Activated CD8-positive, alpha-beta T cell treated with anti-CD3 and anti-CD28 coated beads for 36 hours (primary cell): ENCODE measurements at regions not wholly inside any gene's neighbourhood (a gene's known extent, or its start where the extent isn't known, plus 50 kb on each side); places are given as distances from the start of the nearest gene placed in this dataset.
"Not testable (repeated sequence)": the region's sequence is repeated elsewhere in the genome, so short reads cannot be mapped to it uniquely, and the experiment has no call there.

ENCODE experiments used
- ATAC-seq: fragments of 200-7000 bp; cut with Tn5 transposase; one replicate; pipeline ENCODE4 v1.10.0; 2021; ENCODE audit warnings: mild to moderate bottlenecking, moderate library complexity
- CTCF ChIA-PET: fragments of 350-600 bp; sonication (Branson Sonifier 250); formaldehyde crosslinking; loops from one replicate; lab custom pipeline; 2021; ENCODE audit warnings: antibody characterized with exemption; lab: Charles Lee
- POLR2A ChIA-PET: fragments of 350-600 bp; sonication (Branson Sonifier 250); formaldehyde crosslinking; loops from one replicate; lab custom pipeline; 2021; ENCODE audit warnings: antibody characterized with exemption; lab: Charles Lee
- DNase-seq: peaks from one replicate; pipeline ENCODE4 v3.0.0-alpha.2; 2020
- H3K27ac Mint-ChIP-seq: one replicate; pipeline ENCODE4 v1.8.0; 2021; ENCODE audit warnings: mild to moderate bottlenecking, mixed read lengths
- H3K27me3 Mint-ChIP-seq: one replicate; pipeline ENCODE4 v1.8.0; 2021; ENCODE audit warnings: mixed read lengths
- H3K36me3 Mint-ChIP-seq: one replicate; pipeline ENCODE4 v1.8.0; 2021; ENCODE audit warnings: low read depth, mixed read lengths
- H3K4me1 Mint-ChIP-seq: one replicate; pipeline ENCODE4 v1.8.0; 2021; ENCODE audit warnings: low read depth, mixed read lengths
- H3K4me3 Mint-ChIP-seq: one replicate; pipeline ENCODE4 v1.8.0; 2021; ENCODE audit warnings: mild to moderate bottlenecking, moderate library complexity, mixed read lengths
- H3K9me3 Mint-ChIP-seq: one replicate; pipeline ENCODE4 v1.8.0; 2021; ENCODE audit warnings: mixed read lengths
- CTCF ChIP-seq: fragments of 200-600 bp; IDR thresholded peaks from one replicate; pipeline ENCODE4 v1.8.0; 2022; ENCODE audit warnings: antibody characterized with exemption, mild to moderate bottlenecking
- intact Hi-C: fragments of 100-400 bp; cut with micrococcal nuclease; formaldehyde crosslinking; loops from one replicate; pipeline ENCODE4 v1.10.0; 2022

DNA sequence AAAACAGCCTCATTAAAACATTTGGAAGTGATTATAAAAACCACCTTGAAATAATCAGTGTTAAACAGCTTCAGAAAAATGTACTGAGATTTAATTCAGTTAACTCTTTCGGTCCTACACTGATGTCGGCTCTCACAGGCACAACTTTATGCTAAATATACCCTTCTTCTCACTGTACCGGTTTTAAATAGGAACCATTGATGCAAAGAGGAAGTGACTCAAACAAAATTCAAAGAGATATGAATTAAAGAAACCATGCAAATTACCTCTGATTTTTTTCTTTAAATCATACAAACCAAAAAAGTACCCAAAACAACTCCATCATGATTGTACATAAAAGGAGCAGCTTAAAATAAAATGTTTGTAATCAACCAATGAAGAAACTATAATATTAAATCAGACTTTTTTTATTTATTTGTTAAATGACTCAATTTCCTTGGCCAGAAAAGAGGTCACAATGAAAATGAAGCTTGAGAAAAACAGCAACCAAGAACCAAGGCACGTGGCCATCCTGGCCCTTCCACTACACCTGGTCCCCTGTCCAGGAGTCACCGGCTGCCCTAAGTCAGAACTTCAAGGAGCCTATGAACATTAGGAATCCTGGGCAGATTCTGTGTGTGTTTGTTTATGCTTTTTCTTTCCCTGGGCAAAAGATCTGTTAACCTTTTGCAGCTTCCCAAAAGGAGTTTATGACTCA lies 73.0 kb upstream of the CABCOCO1 start:
- POLR2A ChIA-PET = no interaction called here
- no peak for TF ChIP-seq CTCF
- CTCF ChIA-PET = interaction anchor here (1.4 kb wide), 1 partner anchor 17 kb away, joined by 3 read pairs; no protein-coding TSS in a partner anchor
- ATAC-seq (no peak), DNase-seq (no peak)
- Mint-ChIP-seq H3K27ac (no peak overlapping the region), H3K27me3 (peaks cover 1% of the 10 kb centered on the region), H3K9me3 (no peaks in the 10 kb centered on the region), H3K36me3 (no peaks in the 10 kb centered on the region), H3K4me3 (no peak overlapping the region), H3K4me1 (no peaks in the 10 kb centered on the region)
- intact Hi-C loops = no loop called here

DNA sequence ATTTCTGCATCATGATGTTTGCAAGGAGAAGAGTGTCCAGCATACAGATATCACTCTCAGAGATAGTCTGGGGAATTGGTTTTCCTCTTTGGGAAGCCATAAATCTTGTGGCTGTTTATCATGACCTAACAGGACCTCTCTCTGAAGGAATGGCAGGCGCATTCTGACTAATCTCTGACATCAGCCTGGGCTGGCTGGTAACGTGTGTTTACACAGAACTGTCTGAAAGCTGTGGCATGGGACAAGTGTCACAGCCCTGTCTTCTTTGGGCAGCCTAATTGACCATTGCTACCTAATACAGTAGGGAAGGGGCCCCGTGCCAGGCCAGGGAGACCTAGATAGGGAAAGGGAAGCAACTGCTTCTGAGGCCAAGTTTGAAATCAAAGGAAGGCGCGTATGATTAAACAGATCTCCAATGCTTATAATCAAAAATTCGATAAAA lies 73.9 kb upstream of the CABCOCO1 start:
- H3K4me1 Mint-ChIP-seq = no peaks in the 10 kb centered on the region
- TF ChIP-seq CTCF = no peak
- H3K36me3 Mint-ChIP-seq = no peaks in the 10 kb centered on the region
- H3K4me3 Mint-ChIP-seq = no peak overlapping the region
- ATAC-seq (no peak), DNase-seq (no peak)
- CTCF ChIA-PET = interaction anchor here (1.4 kb wide), 1 partner anchor 18 kb away, joined by 3 read pairs; no protein-coding TSS in a partner anchor
- H3K27ac Mint-ChIP-seq = no peak overlapping the region
- POLR2A ChIA-PET = no interaction called here
- intact Hi-C loops = no loop called here
- H3K27me3 Mint-ChIP-seq = peaks cover 1% of the 10 kb centered on the region
- H3K9me3 Mint-ChIP-seq = no peaks in the 10 kb centered on the region

DNA sequence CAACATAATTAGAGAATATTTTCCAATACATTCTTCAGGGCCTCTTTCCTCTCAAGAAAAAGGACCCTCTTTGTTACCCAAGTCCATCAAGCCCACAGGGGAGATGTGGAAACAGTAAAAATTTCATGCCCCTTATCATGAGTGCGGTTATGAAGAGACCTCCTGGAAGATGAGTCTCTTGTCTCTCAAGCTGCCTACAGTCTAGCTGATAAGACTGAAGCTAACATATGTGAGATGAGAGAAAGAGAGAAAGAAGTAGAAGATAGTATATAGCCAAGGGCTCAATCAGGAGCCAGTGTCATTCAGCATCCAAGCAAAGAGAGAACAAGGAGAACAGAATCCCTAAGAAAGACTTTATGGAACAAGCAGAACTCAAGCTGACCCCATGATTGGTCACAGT lies 75.9 kb upstream of the CABCOCO1 start:
- intact Hi-C loops = no loop called here
- no peaks in the 10 kb centered on the region for H3K9me3 Mint-ChIP-seq
- no peak for TF ChIP-seq CTCF
- ChIA-PET CTCF (interaction anchor here (1.7 kb wide), 1 partner anchor 21 kb away, joined by 3 read pairs; no protein-coding TSS in a partner anchor), POLR2A (no interaction called here)
- no peaks in the 10 kb centered on the region for H3K27me3 Mint-ChIP-seq
- no peaks in the 10 kb centered on the region for H3K4me1 Mint-ChIP-seq
- H3K27ac Mint-ChIP-seq = no peak overlapping the region
- ATAC-seq (no peak), DNase-seq (no peak)
- no peak overlapping the region for H3K4me3 Mint-ChIP-seq
- H3K36me3 Mint-ChIP-seq = no peaks in the 10 kb centered on the region

DNA sequence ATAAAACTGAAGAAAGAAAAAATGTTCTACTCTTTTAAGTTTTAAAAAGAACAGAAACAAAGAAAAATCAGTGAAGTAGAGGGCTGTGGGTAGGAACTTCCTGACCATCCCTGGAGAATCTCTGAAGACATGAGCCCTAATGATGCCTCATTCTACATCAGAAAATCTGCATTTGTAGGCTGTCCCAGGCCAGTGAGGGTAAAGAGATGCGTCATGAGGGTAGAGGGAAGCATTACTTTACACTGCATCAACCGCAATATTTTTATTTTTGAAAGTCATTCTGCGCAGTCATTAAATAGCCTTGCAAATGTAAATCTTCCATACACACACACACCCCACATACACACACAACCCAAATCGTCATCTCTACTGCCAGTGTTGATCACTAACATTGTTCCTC lies 82.1 kb upstream of the CABCOCO1 start:
- no peak for TF ChIP-seq CTCF
- no peak for ATAC-seq
- Mint-ChIP-seq H3K4me3 (no peak overlapping the region), H3K36me3 (no peaks in the 10 kb centered on the region), H3K27ac (no peak overlapping the region), H3K27me3 (no peaks in the 10 kb centered on the region), H3K9me3 (no peaks in the 10 kb centered on the region), H3K4me1 (no peaks in the 10 kb centered on the region)
- DNase-seq = no peak
- POLR2A ChIA-PET = no interaction called here
- CTCF ChIA-PET = interaction anchor here (1.7 kb wide), 1 partner anchor 12 kb away, joined by 3 read pairs; no protein-coding TSS in a partner anchor
- intact Hi-C loops = no loop called here

DNA sequence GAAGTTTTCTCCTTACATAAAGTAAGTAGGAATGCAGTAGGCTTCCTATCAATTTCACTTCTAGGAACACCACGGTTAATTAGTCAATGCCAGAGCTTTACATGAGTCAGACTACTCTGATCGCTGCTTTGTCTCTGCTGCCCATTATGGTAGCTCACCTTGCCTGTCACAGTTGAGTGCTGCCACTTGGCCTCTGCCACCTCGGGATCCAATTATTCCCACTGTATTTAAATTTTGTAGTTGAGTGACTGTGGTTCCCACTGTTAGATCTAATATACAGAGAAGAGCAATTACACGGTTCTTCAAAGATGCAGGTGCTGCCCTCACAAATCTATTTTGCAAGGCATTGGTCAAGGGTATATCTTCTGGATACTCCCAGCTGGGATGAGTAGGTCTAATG lies 92.5 kb upstream of the CABCOCO1 start:
- ATAC-seq, H3K27ac Mint-ChIP-seq, H3K27me3 Mint-ChIP-seq, DNase-seq, H3K4me1 Mint-ChIP-seq, intact Hi-C loops, H3K36me3 Mint-ChIP-seq, H3K4me3 Mint-ChIP-seq, H3K9me3 Mint-ChIP-seq: not testable (repeated sequence)
- CTCF ChIA-PET = interaction anchor here (1.1 kb wide), 1 partner anchor 36 kb away, joined by 4 read pairs; no protein-coding TSS in a partner anchor
- POLR2A ChIA-PET = interaction anchor here (0.6 kb wide), 1 partner anchor 1983 kb away, joined by 3 read pairs; no protein-coding TSS in a partner anchor
